AG04449 (cell line): ENCODE measurements at regions not wholly inside any gene's neighbourhood (a gene's known extent, or its start where the extent isn't known, plus 50 kb on each side); places are given as distances from the start of the nearest gene placed in this dataset.

Source experiments
- CTCF ChIA-PET: fragments of 350-600 bp; formaldehyde crosslinking; extraction: SDS; loops from one replicate; lab custom pipeline; 2021; ENCODE audit warnings: antibody characterized with exemption; lab: Yijun Ruan, JAX
- POLR2A ChIA-PET: fragments of 400-600, 350-600 bp; formaldehyde crosslinking; extraction: SDS; loops from one replicate; lab custom pipeline; 2020; ENCODE audit warnings: antibody characterized with exemption, inconsistent platforms; lab: Yijun Ruan, JAX
- DNase-seq: peaks from one replicate; pipeline ENCODE4 v3.0.0-alpha.2; 2010; ENCODE audit warnings: low read depth, low spot score
- H3K4me3 ChIP-seq: 2 replicates; pipeline ENCODE4 v1.5.1; 2011; ENCODE audit warnings: low read depth, mild to moderate bottlenecking, control low read depth, low read length
- CTCF ChIP-seq: IDR thresholded peaks from one replicate; pipeline ENCODE4 v1.5.1; 2011; ENCODE audit warnings: mild to moderate bottlenecking, moderate library complexity, low read length, control low read depth, inconsistent platforms; ENCODE audit not compliant: insufficient read depth; ENCODE audit errors: missing control alignments

- DNase-seq, result no peak
- ChIA-PET CTCF (no interaction called here), POLR2A (no interaction called here)
- no peak overlapping the region for H3K4me3 ChIP-seq
- TF ChIP-seq CTCF, result no peak
Measured at GRCh38 chrX:118216509-118216908, 99.9 kb upstream of the KLHL13 start.

- POLR2A ChIA-PET, result no interaction called here
Measured at GRCh38 chrX:118218079-118218478, 101.5 kb upstream of the KLHL13 start.

GRCh38 chrX:118218940-118219339 lies 102.3 kb upstream of the KLHL13 start:
- ChIA-PET POLR2A (no interaction called here), CTCF (no interaction called here)
- DNase-seq, result no peak
- H3K4me3 ChIP-seq, result no peak overlapping the region
- TF ChIP-seq CTCF, result no peak

More at GRCh38 chrX:118218079-118218478, 101.5 kb upstream of the KLHL13 start:
- CTCF ChIA-PET, result no interaction called here
- H3K4me3 ChIP-seq, result no peak overlapping the region
- no peak for DNase-seq
- no peak for TF ChIP-seq CTCF

GRCh38 chrX:118219866-118220265 lies 103.3 kb upstream of the KLHL13 start:
- TF ChIP-seq CTCF, result no peak
- no peak for DNase-seq
- CTCF ChIA-PET, result no interaction called here
- POLR2A ChIA-PET, result no interaction called here
- H3K4me3 ChIP-seq, result no peak overlapping the region

GRCh38 chrX:118220509-118220908 lies 103.9 kb upstream of the KLHL13 start:
- DNase-seq, result no peak
- H3K4me3 ChIP-seq, result no peak overlapping the region
- CTCF ChIA-PET, result no interaction called here
- POLR2A ChIA-PET, result no interaction called here
- no peak for TF ChIP-seq CTCF

- no peak overlapping the region for H3K4me3 ChIP-seq
- DNase-seq, result no peak
- TF ChIP-seq CTCF, result no peak
- CTCF ChIA-PET, result no interaction called here
- POLR2A ChIA-PET, result no interaction called here
Measured at GRCh38 chrX:118221270-118221669, 104.7 kb upstream of the KLHL13 start.
